Activated B cell treated with CpG ODN at 0.5 μM for 24 hours (primary cell): ENCODE measurements at regions not wholly inside any gene's neighbourhood (a gene's known extent, or its start where the extent isn't known, plus 50 kb on each side); places are given as distances from the start of the nearest gene placed in this dataset.

Experiments used
- ATAC-seq: fragments of 200-7000 bp; cut with Tn5 transposase; one replicate; pipeline ENCODE4 v1.10.0; 2021; ENCODE audit warnings: low read depth, mild to moderate bottlenecking, moderate library complexity
- CTCF ChIA-PET: fragments of 350-600 bp; sonication (Branson Sonifier 250); formaldehyde crosslinking; loops from one replicate; lab custom pipeline; 2021; ENCODE audit warnings: antibody characterized with exemption; lab: Charles Lee
- POLR2A ChIA-PET: fragments of 350-600 bp; sonication (Branson Sonifier 250); formaldehyde crosslinking; loops from one replicate; lab custom pipeline; 2021; ENCODE audit warnings: antibody characterized with exemption; lab: Charles Lee
- DNase-seq: peaks from one replicate; pipeline ENCODE4 v3.0.0; 2022
- H3K27ac Mint-ChIP-seq: one replicate; pipeline ENCODE4 v1.8.0; 2020; ENCODE audit warnings: mixed read lengths
- H3K27me3 Mint-ChIP-seq: one replicate; pipeline ENCODE4 v1.8.0; 2021; ENCODE audit warnings: mixed read lengths
- H3K36me3 Mint-ChIP-seq: one replicate; pipeline ENCODE4 v1.8.0; 2021; ENCODE audit warnings: low read depth, mixed read lengths
- H3K4me1 Mint-ChIP-seq: one replicate; pipeline ENCODE4 v1.8.0; 2021; ENCODE audit warnings: mixed read lengths
- H3K4me3 Mint-ChIP-seq: one replicate; pipeline ENCODE4 v1.8.0; 2020; ENCODE audit warnings: mild to moderate bottlenecking, mixed read lengths
- H3K9me3 Mint-ChIP-seq: one replicate; pipeline ENCODE4 v1.8.0; 2020; ENCODE audit warnings: mixed read lengths
- intact Hi-C: fragments of 100-400 bp; cut with micrococcal nuclease; formaldehyde crosslinking; loops from one replicate; pipeline ENCODE4 v1.15.1; 2024
- TF ChIP-seq, protein P1 (sequence below): fragments of 200-600 bp; IDR thresholded peaks from one replicate; pipeline ENCODE4 v1.8.0; 2022; ENCODE audit warnings: antibody characterized with exemption, mild to moderate bottlenecking

DNA sequence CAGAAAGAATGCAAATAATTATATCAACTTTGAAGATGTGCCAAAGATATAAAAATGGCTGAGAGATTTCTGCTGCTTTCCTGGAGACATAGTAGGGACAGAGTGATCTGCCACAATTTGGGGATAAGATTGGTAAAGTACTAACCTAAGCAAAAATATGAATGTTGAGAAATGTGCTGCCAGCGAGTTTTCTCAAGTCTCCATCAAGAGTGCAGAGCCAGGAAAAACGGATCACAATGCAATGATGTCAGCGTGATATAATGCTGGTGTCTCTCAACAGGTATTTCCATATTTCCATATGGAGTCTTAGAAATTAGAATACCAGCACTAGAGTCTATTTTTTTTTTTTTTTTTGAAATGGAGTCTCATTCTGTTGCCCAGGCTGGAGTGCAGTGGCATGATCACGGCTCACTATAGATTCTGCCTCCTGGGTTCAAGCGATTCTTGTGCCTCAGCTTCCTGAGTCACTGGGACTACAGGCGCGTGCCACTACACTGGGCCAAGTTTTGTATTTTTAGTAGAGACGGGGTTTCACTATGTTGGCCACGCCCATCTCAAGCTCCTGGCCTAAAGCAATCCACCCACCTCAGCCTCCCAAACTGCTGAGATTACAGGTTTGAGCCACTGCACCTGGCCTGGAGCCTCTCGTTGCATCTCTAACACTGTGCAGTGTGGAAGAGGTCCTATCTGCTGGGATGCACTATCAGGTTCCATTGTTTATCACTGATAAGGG lies 893.5 kb downstream of the TRIML1 start:
- no peak for DNase-seq
- Mint-ChIP-seq H3K9me3 (no peaks in the 10 kb centered on the region), H3K4me3 (no peak overlapping the region), H3K27ac (no peak overlapping the region), H3K4me1 (no peaks in the 10 kb centered on the region), H3K27me3 (no peaks in the 10 kb centered on the region), H3K36me3 (no peaks in the 10 kb centered on the region)
- TF ChIP-seq, protein P1, sequence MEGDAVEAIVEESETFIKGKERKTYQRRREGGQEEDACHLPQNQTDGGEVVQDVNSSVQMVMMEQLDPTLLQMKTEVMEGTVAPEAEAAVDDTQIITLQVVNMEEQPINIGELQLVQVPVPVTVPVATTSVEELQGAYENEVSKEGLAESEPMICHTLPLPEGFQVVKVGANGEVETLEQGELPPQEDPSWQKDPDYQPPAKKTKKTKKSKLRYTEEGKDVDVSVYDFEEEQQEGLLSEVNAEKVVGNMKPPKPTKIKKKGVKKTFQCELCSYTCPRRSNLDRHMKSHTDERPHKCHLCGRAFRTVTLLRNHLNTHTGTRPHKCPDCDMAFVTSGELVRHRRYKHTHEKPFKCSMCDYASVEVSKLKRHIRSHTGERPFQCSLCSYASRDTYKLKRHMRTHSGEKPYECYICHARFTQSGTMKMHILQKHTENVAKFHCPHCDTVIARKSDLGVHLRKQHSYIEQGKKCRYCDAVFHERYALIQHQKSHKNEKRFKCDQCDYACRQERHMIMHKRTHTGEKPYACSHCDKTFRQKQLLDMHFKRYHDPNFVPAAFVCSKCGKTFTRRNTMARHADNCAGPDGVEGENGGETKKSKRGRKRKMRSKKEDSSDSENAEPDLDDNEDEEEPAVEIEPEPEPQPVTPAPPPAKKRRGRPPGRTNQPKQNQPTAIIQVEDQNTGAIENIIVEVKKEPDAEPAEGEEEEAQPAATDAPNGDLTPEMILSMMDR, result no peak
- POLR2A ChIA-PET, result no interaction called here
- intact Hi-C loops, result no loop called here
- no peak for ATAC-seq
- CTCF ChIA-PET, result no interaction called here

DNA sequence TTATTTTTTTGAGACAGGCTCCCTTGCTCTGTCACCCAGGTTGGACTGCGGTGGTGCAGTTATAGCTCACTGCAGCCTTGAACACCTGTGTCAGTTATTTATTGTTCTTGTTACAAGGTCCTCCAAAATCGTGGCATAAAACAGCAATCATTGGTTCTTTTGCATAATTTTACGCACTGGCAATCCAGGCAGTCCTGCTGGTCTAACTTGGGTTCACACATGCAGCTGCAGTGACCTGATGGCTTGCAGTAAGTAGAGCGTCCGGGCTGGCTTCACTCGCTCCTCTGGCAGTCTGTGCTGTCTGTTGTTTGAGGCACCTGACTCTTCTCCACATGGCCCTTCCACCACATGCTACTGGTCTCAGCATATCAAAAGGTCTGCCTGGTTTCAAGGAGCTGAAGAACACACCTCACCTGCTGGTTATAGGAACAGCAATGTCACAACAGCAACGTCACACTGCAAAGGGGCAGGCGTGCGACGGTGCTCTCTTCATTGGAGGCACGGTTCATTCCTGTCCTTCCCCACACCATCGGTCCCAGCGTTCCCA lies 894.6 kb downstream of the TRIML1 start:
- H3K4me3 Mint-ChIP-seq, result no peak overlapping the region
- no peak for ATAC-seq
- H3K4me1 Mint-ChIP-seq, result no peaks in the 10 kb centered on the region
- H3K27me3 Mint-ChIP-seq, result no peaks in the 10 kb centered on the region
- POLR2A ChIA-PET, result no interaction called here
- CTCF ChIA-PET, result no interaction called here
- no peak for DNase-seq
- no peaks in the 10 kb centered on the region for H3K36me3 Mint-ChIP-seq
- intact Hi-C loops, result no loop called here
- TF ChIP-seq, protein P1, result no peak
- H3K9me3 Mint-ChIP-seq, result no peaks in the 10 kb centered on the region
- H3K27ac Mint-ChIP-seq, result no peak overlapping the region

DNA sequence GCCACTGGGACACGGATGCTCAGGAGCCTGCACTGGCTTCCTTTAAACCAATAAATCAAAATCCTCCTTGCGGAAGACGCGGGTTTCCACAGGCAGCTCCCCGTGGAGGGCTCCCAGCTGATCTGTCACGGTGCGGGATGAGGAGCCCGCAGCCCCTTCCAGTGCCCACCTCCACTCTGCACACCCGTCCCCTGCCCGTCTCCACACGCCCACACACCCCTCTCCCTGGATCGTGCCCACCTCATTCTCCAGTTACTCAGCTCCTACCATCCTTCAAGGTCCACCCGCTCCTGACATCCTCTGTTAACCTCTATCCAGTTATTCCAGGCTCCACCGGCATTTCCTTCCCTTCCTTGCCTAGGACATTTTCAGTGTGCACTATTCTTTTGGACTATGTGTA lies 895.9 kb downstream of the TRIML1 start:
- DNase-seq (no peak), ATAC-seq (no peak)
- Mint-ChIP-seq H3K4me1 (no peaks in the 10 kb centered on the region), H3K9me3 (no peaks in the 10 kb centered on the region), H3K27ac (no peak overlapping the region), H3K4me3 (no peak overlapping the region), H3K36me3 (no peaks in the 10 kb centered on the region), H3K27me3 (no peaks in the 10 kb centered on the region)
- ChIA-PET POLR2A (no interaction called here), CTCF (no interaction called here)
- TF ChIP-seq, protein P1, result no peak
- intact Hi-C loops, result no loop called here

DNA sequence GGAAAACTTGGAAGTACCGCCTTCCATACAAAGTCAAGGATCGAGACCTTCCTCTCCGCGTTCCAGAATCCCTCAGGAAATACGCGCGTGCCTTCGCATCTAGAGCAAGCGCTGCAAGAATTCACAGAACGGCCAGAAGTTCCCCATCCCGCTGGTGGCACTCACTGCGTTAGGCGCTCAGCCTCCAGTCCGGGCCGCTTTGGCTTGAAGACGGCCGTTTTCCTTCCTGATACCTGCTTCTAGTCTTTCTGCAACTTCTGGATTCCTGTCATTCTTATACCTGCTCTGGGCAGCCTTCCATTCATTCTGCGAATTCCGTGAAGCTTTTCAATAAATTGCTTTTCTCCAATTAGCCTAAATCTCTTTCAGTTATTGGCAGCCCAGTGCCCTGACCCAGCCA lies 896.4 kb downstream of the TRIML1 start:
- H3K9me3 Mint-ChIP-seq, result no peaks in the 10 kb centered on the region
- no peak overlapping the region for H3K27ac Mint-ChIP-seq
- ChIA-PET CTCF (no interaction called here), POLR2A (no interaction called here)
- no peaks in the 10 kb centered on the region for H3K36me3 Mint-ChIP-seq
- no peak overlapping the region for H3K4me3 Mint-ChIP-seq
- TF ChIP-seq, protein P1, result no peak
- ATAC-seq, result no peak
- intact Hi-C loops, result no loop called here
- no peak for DNase-seq
- H3K4me1 Mint-ChIP-seq, result no peaks in the 10 kb centered on the region
- no peaks in the 10 kb centered on the region for H3K27me3 Mint-ChIP-seq

DNA sequence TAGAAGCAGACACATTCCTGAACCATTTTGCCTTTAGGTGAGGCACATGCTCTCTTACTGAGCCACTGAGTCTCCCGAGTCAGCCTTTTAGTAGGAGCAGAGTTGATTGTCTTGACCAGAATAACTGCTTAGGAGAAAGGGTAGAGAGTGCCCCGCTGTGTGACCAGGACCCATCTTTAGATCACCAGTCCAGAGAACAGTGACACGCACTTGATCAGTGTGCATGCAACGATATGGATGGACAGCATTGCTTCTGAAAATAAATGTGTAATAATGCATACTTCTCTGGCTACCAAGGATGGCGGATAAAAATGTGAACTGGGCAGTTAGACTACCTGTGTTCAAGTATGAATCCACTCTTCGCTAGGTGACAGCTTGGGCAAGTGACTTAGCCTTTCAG lies 897.7 kb downstream of the TRIML1 start:
- POLR2A ChIA-PET, result no interaction called here
- TF ChIP-seq, protein P1, result no peak
- Mint-ChIP-seq H3K27ac (no peak overlapping the region), H3K27me3 (no peaks in the 10 kb centered on the region), H3K4me3 (no peak overlapping the region), H3K9me3 (no peaks in the 10 kb centered on the region), H3K36me3 (no peaks in the 10 kb centered on the region), H3K4me1 (no peaks in the 10 kb centered on the region)
- DNase-seq (no peak), ATAC-seq (no peak)
- CTCF ChIA-PET, result no interaction called here
- intact Hi-C loops, result no loop called here
